NOMO-1 (cell line): ENCODE measurements at regions not wholly inside any gene's neighbourhood (a gene's known extent, or its start where the extent isn't known, plus 50 kb on each side); places are given as distances from the start of the nearest gene placed in this dataset.

ENCODE experiments used
- DNase-seq, 2 experiments: peaks; one replicate each; lab custom pipeline; 2025; ENCODE audit not compliant: unreplicated experiment in 2 of 2; lab: John Stamatoyannopoulos, UW

DNA sequence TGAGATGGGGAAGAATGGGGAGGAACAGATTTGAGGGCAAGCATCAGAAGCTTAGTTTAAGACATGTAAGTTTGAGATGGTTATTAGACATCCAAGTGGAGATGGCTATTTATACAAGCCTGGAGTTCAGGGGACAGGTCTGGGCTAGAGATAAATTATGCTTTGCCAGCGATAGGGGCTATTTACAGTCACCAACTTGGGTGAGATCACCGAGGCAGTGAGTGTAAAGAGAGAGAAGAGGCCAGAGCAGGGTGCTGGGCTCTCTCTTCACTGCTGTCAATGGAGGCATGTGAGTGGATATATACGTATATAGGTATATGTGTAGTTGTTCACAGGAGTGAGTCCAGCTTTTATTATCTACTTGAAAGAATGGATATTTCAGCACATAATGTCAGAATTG lies 81.0 kb downstream of the QPCT start:
- DNase-seq, result no peak

DNA sequence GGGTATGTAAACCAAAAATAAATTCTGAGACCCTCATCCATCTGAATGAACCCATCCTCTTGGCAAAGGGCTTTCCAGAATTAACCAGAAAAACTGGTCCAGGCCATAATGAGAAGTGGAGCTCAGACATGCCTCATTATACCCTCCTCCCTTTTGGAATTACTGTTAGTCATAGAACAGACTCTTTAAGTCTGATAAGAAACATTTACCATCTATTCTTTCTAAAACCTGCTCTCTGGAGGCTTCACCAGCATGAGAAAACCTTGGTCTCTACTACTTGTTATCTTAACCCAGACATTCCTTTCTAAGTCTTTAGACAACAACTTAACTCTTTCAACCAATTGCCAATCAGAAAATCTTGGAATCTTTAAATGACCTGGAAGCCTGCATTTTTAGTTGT lies 82.8 kb downstream of the QPCT start:
- no peak for DNase-seq

DNA sequence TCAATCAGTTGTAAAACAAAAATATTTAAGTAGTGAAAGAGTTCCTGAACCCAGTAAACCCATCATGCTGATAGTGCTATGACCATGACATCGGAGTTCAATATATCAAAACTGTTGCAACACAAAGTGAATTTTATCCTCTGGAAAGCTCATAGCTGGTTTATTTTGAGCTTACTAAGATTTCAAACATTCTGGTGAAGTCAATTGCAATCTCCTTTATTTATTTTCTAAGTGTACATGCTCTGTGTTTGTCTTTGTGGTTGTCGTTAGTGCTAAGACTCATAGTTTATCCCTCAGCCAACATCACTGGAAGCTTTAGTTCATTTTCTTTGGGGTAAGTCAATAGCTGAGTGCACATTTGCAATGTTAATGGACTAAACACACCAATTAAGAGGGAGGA lies 91.9 kb downstream of the QPCT start:
- no peak for DNase-seq

DNA sequence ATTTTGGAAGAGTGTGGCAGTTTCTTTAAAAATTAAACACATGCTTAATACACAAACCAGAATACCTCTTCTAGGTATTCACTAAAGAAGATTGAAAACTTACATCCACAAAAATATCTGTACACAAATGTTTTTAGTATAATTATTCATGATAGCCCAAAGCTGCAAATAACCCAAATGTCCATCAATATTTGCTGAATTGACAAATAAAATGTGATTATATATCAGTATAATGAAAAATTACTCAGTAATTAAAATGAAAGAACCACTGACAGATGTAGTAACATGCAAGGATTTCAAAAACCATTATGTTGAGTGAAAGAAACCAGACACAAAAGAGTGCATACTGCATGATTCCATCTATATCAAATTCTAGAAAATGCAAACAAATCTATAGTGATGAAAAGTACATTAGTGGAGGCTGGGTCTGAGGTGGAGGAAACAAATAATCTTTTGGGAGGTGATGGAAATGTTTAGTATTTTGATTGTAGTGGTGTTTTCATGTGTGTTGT lies 94.8 kb downstream of the QPCT start:
- no peak for DNase-seq

DNA sequence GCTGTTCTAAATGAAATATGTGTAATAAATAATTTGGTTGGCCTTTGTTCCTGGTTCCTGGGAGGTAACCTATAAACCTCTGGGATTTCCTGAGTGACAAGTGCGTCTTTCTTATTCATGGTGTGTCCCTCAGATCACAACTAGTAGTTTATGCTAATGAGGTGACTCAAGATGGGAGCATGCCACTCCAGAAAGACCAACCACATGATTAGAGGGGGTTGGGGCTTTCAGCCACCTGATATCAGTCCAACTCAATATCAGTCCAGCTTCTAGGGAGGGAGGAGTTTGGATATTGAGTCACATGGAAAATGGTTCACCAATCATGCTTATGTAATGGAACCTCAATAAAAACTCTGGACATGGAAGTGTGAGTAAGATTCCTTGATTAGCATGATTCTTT lies 96.6 kb downstream of the QPCT start:
- no peak for DNase-seq

DNA sequence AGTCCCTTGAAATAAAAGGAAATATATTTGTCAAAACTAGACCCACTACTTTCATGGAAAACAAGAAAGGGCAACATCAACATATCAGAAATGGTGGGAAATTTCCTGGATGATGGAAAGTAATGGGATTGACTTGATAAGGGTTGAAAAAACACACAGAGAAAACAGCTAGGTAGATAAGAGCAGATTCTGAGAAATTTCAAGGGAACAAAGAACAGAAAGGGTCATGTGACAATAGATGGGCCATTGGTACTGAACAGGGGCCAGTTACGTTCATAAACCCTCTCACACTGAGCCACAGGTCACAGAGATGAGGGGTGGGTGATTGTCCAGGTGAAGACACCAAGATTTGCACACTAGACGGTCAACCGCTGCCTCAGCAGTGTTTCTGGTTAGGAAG lies 98.7 kb downstream of the QPCT start:
- DNase-seq, result no peak

DNA sequence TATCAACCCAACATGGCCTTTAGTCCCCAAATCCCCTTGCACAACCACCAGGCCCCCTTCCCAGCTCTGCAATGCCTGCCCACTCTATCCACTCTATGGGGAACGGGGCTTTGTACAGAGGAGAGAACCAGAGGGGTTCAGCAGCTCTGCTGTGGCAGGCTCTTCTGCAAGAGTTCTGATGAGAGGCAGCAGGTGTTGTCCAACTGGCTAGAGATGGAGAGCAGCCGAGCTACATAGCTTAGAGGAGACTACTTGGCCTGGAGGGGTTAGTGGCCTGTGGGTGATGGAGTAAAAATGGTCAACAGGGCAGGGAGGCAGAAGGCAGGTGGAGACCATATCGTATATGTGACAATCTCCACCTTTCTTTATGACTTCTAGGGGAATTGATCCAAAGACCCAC lies 103.0 kb downstream of the QPCT start:
- no peak for DNase-seq

DNA sequence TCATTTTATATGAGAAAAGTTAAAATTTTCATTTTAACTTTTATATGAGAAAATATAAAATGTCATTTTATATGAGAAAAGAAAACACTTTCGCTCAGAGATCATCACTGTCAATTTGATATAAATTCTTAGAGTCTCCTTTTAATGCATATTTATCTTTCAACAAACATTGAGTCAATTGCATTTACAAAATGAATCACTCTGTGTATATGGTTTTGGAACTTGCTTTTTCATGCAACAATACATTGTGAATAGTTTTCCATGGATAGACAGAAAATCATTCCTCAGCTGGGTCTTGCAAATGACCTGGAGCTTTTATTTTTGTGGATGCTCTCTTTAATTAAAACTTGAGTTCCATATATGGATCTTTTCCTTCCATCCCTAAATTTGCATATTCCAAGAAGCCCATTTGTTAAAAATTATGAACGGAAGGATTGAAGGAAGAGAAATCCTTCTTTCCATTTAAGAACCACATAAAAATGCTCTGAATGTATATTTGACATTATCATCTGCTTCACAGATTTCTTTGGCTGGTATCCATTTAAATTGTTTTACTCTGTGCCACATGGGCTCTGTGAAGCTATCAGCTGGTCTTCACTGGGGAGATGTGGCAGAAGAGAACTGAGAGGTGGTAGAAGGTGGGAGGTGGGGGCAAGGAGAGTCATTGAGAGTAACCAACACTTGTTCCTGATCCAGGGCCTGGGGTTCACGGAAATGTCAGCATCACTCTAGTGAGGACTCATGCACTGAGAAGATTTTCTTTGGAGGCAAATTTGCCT lies 104.1 kb downstream of the QPCT start:
- no peak for DNase-seq

DNA sequence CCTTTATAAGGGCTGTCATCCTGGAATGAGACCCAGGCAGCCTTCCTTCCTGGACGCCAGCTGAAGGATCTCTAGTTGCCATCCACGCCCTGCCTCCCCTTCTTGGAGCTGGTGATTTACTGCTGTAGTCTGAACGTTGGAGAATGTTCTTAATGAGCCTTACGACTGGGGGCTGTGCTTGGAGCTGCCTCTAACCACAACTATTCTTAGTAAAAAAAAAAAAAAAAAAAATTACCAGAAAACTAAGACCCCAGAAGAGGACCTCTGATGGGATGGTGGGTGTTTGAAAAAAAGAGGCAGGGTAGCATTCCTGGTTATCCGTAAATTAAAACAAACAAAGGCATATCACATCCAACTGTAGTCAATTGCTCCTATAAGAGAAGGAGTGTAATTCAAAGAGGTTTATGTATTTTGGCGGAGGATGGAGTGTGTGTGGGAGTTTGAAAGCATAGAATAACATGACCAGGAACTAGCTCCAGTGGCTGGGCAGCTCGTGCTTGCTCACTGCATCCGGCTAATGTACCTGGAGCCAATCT lies 105.4 kb downstream of the QPCT start:
- no peak for DNase-seq

DNA sequence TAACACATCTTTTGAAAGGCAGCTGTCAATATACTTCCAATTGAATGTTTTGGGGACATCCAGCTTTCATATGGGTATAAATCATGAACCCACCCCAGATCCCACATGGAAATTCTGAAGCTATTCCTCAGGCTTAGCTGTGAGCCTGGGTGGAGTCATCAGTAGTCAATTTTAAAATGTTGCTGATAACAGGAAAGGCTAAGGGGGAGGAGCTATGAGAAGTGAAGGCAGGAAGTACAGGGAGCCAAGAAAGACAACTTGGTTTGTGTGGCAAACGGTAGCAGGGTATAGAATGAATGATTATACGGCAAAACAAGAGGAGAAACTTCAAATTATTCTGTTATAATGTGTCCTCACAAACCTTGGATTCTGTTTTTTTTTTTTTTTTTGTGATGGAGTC lies 108.6 kb downstream of the QPCT start:
- DNase-seq, result peak in 1 of 2 experiments; percentile 1

DNA sequence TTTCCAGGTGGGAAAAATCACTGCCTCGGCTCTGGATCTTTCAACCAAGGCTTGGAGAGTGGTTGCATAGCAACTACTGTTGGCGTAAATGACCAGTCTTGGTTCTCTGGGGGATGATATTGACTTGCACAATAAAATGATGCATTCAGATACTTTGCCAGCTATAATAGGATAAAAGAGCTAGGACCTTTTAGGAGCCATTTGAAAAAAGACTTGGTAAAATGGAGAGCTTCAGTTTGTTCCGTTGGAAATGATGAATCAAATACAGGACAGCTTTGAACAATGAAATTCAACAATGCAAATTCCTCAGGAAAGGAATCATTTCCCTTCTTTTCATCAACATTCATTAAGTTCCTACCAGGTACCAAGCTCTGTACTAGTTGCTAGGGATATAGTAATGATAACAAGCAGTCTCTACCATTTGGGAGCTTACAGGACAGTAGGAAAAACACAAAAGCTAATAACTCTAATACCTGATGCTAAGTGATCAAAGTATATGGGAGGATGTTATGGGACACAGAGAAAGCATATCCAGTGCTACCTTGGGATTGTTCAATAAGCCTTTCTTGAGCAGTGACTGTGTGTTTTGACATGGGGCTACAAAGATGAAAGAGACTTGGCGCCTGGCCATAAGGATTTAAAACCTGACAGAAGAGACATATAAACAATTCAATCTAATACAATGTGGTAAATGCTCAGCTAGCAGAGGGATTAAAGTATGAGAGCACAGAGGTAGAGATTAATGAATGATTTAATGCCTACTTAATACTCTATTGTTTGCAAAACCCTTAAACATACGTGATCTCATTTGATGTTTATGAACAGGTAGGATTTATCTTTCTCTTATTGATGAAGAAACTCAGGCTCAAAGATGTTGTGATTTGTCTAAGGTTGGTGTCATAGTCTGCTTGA lies 110.7 kb downstream of the QPCT start:
- no peak for DNase-seq

DNA sequence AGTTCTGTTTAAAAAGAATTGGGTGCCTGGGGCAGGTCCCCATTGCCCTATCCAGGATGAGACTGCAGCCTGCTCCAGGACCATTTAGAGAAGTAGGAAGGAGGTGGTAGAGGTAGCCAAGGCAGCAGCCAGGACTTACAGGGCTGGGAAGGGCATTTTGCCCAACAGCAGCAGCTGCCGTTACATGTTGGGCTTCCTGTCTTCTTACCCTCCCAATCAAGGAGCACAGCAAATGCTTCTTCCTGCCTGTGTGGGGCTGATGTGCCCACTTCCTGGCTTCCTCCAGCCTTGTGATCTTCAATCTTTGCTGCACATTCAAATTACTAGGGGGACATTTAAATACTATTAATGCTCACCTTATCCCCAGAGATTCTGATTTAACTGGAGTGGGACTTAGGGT lies 112.0 kb downstream of the QPCT start:
- no peak for DNase-seq

DNA sequence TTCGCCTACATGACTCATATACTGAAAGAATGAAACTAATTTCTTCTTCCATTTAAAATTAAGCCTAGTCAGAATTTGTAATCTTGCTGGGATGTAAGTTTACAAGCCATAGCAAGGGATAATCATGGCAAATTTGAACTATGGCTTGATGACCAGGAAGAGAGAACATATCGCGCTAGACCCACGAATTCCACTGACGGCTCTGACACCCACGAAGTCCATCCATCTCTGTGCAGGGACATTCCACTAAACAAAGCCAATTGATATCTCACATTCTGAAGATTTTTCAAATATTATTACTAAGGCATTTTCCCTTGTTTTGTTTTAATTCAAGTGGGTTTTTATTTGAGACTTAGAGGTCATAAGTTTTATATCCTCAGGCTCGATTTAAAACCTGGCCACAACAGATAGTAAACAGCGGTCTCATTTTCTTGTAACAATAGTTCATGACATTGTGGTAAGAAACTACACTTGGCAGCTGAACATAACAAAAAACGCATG lies 113.0 kb downstream of the QPCT start:
- DNase-seq, result no peak

DNA sequence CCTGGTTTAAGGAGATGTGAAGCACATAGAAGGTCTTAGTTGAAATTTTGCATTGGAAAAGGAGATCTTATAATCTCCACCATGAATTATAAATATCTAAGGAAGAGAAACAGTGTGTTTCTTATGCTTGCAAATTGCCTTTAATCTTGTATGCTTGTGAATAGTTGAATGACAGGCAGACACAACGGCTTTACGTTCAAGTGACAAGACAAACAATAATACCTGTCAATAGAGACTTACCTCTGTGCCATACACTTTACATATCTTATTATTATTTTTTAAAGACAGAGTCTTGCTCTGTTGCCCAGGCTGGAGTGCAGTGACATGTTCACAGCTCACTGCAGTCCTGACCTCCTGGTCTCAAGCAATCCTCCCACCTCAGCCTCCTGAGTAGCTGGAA lies 113.7 kb downstream of the QPCT start:
- no peak for DNase-seq

DNA sequence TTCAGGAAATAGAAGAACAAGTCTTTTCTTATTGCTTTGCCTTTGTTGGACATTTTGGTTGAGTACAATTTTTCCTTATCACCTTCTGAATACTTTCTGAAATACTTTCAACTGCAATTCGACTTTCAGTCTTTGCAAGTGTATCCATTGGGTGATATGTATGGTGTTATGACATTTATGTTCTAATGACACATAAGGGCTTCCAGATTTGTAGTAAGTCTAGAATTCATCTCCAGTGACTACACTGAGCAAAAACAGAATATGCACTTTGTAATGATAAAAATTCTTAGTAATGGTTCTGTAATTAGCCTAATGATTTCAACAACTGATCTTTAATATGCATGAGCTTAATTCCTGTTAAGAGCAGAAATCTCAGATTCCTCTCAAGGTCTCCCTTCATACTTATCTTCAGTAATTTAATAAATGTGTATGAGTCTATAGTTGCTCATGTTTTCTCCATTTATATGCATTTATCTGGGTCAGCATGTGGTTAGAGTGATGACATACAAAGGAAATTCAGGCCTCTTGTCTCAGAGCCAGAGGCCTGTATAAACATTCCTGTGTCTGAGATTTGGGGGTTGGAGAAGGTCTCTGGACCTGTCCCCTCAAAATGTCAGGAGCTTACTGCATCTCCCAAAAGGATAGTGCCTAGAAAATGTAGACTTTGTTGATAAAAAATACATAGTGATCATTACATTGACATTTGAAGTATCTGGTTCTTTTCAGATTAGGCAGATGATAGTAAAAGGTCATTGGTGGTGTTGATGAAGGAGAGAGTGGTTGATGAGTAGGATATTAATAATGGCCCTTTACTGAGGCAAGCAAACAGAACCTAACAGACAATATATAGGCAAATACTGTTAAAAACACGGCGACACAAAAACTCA lies 114.9 kb downstream of the QPCT start:
- DNase-seq, result no peak

DNA sequence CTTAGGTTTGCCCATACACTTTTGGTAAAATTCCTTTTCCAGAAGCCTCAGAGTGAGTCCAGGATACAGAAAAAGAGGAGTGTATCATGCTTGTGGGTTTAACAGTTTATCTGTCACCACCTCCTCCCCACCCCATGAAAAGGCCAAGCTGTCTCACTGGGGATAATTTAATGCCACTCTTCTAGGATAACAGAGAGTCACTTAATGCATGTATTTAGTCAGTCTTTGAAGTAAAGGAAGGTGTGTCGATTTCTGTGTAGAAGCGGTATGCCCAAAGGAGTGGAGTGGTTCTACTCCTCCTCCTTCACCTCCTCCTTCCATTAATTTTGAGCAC lies 116.4 kb downstream of the QPCT start:
- DNase-seq, result no peak

DNA sequence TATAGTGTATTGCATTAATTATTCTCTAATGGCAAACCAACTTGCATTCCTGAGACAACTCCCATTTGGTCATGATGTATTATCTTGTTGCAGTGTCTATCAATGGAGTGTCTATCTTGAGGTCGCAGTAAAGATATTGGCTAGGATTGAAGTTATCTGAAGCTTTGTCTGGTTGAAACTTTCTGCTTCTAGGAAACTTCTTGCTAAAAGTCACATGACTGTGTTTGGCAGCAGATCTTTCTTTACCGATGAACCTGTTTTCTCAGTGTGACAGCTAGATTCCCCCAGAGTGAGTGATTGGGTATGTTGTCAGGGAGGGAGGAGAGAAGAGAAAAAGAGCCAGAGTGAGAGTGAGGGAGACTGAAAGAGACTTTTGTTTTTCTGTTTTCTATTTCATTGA lies 119.6 kb downstream of the QPCT start:
- DNase-seq, result no peak

DNA sequence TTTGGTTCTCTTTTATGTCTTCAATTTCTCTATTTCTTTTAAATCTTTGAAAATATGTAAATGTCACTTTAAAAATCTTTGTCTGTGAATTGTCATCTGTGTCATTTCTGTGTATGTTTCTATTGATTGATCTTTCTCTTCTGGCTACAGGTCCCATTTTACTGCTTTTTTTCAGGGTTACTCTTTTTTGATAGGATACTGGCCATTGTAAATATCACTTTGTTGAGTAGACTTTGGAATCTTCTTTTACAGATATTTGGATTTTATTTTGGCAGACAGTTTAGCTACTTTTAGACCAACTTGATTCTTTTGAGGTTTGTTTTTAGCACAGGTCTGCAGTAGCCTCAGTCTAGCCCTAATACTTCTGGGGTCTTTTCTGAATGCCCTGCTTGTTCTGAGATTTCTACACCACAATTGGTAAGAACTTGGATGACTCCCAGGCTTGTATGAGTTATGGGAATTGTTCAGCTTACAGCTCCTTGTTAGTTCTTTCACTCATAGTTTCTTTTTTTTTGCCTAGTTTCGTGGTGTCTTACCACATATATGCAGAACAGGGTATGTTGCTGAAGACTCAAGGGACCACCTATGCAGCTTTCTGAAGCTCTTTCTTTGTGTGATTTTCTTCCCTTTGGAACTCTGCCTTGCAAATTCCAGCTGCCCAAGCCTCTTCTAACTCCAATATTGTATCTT lies 122.2 kb downstream of the QPCT start:
- DNase-seq, result no peak

DNA sequence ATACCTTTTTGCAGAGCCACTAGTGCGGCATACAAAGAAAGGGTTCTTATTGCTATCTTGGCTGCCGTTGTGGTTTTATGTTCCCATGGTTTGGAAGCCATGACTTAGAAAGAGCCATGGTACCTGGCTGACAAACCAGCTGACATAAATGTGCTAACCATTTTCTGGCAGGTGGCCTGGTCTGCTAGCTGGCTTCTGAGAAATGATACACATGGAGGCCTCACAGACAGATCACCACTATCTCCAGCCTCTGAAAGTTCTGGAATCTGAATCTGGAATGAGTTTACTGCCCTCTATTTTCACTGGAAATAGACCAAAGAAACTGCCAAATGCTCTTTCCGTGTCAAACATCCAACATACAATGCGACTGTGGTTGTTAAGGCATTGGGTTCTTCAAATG lies 123.7 kb downstream of the QPCT start:
- no peak for DNase-seq

DNA sequence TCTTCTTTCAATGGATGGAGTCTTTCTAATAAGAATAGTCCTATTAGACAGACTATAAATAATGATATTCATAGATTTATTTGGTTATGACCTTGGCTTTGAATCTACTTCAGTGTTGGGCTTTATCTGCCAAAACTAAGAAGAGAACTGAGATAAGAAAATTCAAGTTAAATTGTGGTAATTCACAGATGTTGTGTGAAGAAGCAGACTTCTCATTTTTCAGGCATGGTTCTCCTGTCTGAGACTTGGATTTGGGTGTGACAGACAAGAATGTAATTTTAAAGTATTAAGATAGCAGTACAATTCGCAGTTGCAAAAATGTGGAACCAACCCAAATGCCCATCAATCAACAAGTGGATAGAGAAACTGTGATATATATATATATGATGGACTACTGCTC lies 124.7 kb downstream of the QPCT start:
- no peak for DNase-seq
